SU-DHL-6 (cell line): ENCODE measurements at regions not wholly inside any gene's neighbourhood (a gene's known extent, or its start where the extent isn't known, plus 50 kb on each side); places are given as distances from the start of the nearest gene placed in this dataset.

Source experiments
- CTCF ChIP-seq: fragments of 200-600 bp; sonication (generic); IDR thresholded peaks from one replicate; pipeline ENCODE4 v1.5.1; 2017; ENCODE audit warnings: antibody characterized with exemption, mild to moderate bottlenecking, low read length, moderate library complexity; ENCODE audit not compliant: insufficient read depth, poor library complexity, severe bottlenecking
- EZH2phosphoT487 ChIP-seq: fragments of 200-600 bp; sonication (generic), shearing (Covaris generic); conservative IDR thresholded peaks from 2 replicates; pipeline ENCODE4 v1.6.1; 2018; ENCODE audit warnings: mild to moderate bottlenecking, antibody characterized with exemption, low read length, moderate library complexity, mixed read lengths

GRCh38 chr2:121868652-121869051 is 113.2 kb downstream of the TSN start:
- TF ChIP-seq CTCF (no peak), EZH2phosphoT487 (no peak)
